Tibial nerve (tissue), 4 donors: ENCODE measurements at regions not wholly inside any gene's neighbourhood (a gene's known extent, or its start where the extent isn't known, plus 50 kb on each side); places are given as distances from the start of the nearest gene placed in this dataset.

Experiments used
- CTCF ChIP-seq, 5 experiments: fragments of 200-600 bp in 3 of 5; fragments of 450-650 bp in 2 of 5; sonication (generic) in 3 of 5; IDR thresholded peaks; one replicate each; pipeline ENCODE4 v1.5.1; 2016 to 2019; ENCODE audit warnings: antibody characterized with exemption in 5 of 5, mild to moderate bottlenecking in 3 of 5, moderate library complexity in 2 of 5
- EP300 ChIP-seq, 2 donors: sonication (generic); formaldehyde crosslinking; IDR thresholded peaks; one replicate each; pipeline ENCODE4 v1.6.1; 2017; ENCODE audit warnings: antibody characterized with exemption in 2 of 2, mild to moderate bottlenecking in 1 of 2
- POLR2A ChIP-seq, 2 donors: fragments of 450-650 bp; IDR thresholded peaks; one replicate each; pipeline ENCODE4 v1.6.1; 2017; ENCODE audit warnings: antibody characterized with exemption in 2 of 2, mild to moderate bottlenecking in 2 of 2, moderate library complexity in 2 of 2

GRCh38 chr15:66833803-66834202 is 131.8 kb downstream of the SMAD6 start:
- no peak for TF ChIP-seq POLR2A (IDR thresholded peaks at IDR 0.05)
- no peak for TF ChIP-seq CTCF (IDR thresholded peaks at IDR 0.05)
- no peak for TF ChIP-seq EP300 (IDR thresholded peaks at IDR 0.05)
